Neuronal stem cell (in vitro differentiated cells): ENCODE measurements at regions not wholly inside any gene's neighbourhood (a gene's known extent, or its start where the extent isn't known, plus 50 kb on each side); places are given as distances from the start of the nearest gene placed in this dataset.

Source experiments
- DNase-seq: peaks from one replicate; pipeline ENCODE4 v3.0.0-alpha.2; 2013; ENCODE audit warnings: low spot score
- H2AFZ ChIP-seq: one replicate; pipeline ENCODE4 v1.6.1; 2013; ENCODE audit warnings: mild to moderate bottlenecking, low read length, inconsistent platforms
- H2AK5ac ChIP-seq: 2 replicates; pipeline ENCODE4 v1.6.1; 2013; ENCODE audit warnings: low read depth, mild to moderate bottlenecking, inconsistent platforms, low read length, moderate library complexity, mixed read lengths
- H2BK120ac ChIP-seq: 2 replicates; pipeline ENCODE4 v1.6.1; 2013; ENCODE audit warnings: low read depth, mild to moderate bottlenecking, inconsistent platforms, low read length, moderate library complexity, mixed read lengths
- H2BK12ac ChIP-seq: one replicate; pipeline ENCODE4 v1.6.1; 2013; ENCODE audit warnings: low read length, inconsistent platforms
- H2BK15ac ChIP-seq: 2 replicates; pipeline ENCODE4 v1.6.1; 2013; ENCODE audit warnings: mild to moderate bottlenecking, low read length, inconsistent platforms, mixed read lengths
- H2BK5ac ChIP-seq: one replicate; pipeline ENCODE4 v1.6.1; 2013; ENCODE audit warnings: inconsistent platforms, mild to moderate bottlenecking, low read length, moderate library complexity
- H3K14ac ChIP-seq: one replicate; pipeline ENCODE4 v1.6.1; 2013; ENCODE audit warnings: low read length, inconsistent platforms
- H3K18ac ChIP-seq: 2 replicates; pipeline ENCODE4 v1.6.1; 2013; ENCODE audit warnings: low read length, inconsistent platforms
- H3K23ac ChIP-seq: 2 replicates; pipeline ENCODE4 v1.6.1; 2013; ENCODE audit warnings: low read depth, mild to moderate bottlenecking, mixed read lengths, low read length, inconsistent platforms; ENCODE audit not compliant: poor library complexity
- H3K27ac ChIP-seq: replicated peaks from 3 replicates; pipeline ENCODE4 v1.5.1; 2013; ENCODE audit warnings: low read length, inconsistent platforms
- H3K27me3 ChIP-seq, 3 experiments: 2 replicates each; pipeline ENCODE4 v1.6.1; 2013; ENCODE audit warnings: low read length in 3 of 3, mild to moderate bottlenecking in 2 of 3, inconsistent platforms in 1 of 3, low read depth in 1 of 3, mixed read lengths in 1 of 3, moderate library complexity in 1 of 3; ENCODE audit not compliant: control insufficient read depth in 3 of 3, insufficient read depth in 3 of 3
- H3K36me3 ChIP-seq, 2 donors: replicated peaks in 1 of 2; 2 replicates each; pipeline ENCODE4 v1.6.1; 2013; ENCODE audit warnings: low read length in 2 of 2; ENCODE audit not compliant: control insufficient read depth in 2 of 2, insufficient read depth in 2 of 2
- H3K4ac ChIP-seq: 2 replicates; pipeline ENCODE4 v1.6.1; 2013; ENCODE audit warnings: inconsistent platforms, mild to moderate bottlenecking, low read length, moderate library complexity
- H3K4me1 ChIP-seq, 2 donors: 1 replicate in 1 of 2; 2 replicates in 1 of 2; pipeline ENCODE4 v1.6.1; 2013; ENCODE audit warnings: low read length in 2 of 2, low read depth in 1 of 2; ENCODE audit not compliant: control insufficient read depth in 2 of 2, insufficient read depth in 1 of 2
- H3K4me2 ChIP-seq: one replicate; pipeline ENCODE4 v1.6.1; 2013; ENCODE audit warnings: mild to moderate bottlenecking, low read length, inconsistent platforms; ENCODE audit not compliant: insufficient read depth, poor library complexity, severe bottlenecking
- H3K4me3 ChIP-seq, 2 donors: 2 replicates each; pipeline ENCODE4 v1.5.1; 2013; ENCODE audit warnings: low read length in 2 of 2, mild to moderate bottlenecking in 2 of 2, inconsistent platforms in 1 of 2, moderate library complexity in 1 of 2
- H3K79me1 ChIP-seq: one replicate; pipeline ENCODE4 v1.6.1; 2013; ENCODE audit warnings: low read depth, mild to moderate bottlenecking, inconsistent platforms, low read length, moderate library complexity
- H3K9ac ChIP-seq: one replicate; pipeline ENCODE4 v1.6.1; 2013; ENCODE audit warnings: mild to moderate bottlenecking, low read depth, low read length, inconsistent platforms; ENCODE audit not compliant: poor library complexity
- H3K9me3 ChIP-seq, 2 donors: replicated peaks in 1 of 2; 2 replicates each; pipeline versions ENCODE3 to v1.6.1; 2013; ENCODE audit warnings: low read length in 2 of 2, mild to moderate bottlenecking in 2 of 2, inconsistent platforms in 1 of 2, low read depth in 1 of 2, mixed read lengths in 1 of 2, moderate library complexity in 1 of 2; ENCODE audit not compliant: control insufficient read depth in 2 of 2, insufficient read depth in 1 of 2
- H4K8ac ChIP-seq: one replicate; pipeline ENCODE4 v1.6.1; 2013; ENCODE audit warnings: low read depth, mild to moderate bottlenecking, inconsistent platforms, low read length, moderate library complexity
- H4K91ac ChIP-seq: one replicate; pipeline ENCODE4 v1.6.1; 2013; ENCODE audit warnings: low read length, low read depth, mild to moderate bottlenecking, inconsistent platforms; ENCODE audit not compliant: poor library complexity
- WGBS, 2 donors: extraction: QIAGEN DNeasy Blood & Tissue Kit; methylation state at CpG; one replicate each; pipeline ENCODE4 v1.1.7; 2013; ENCODE audit warnings: missing lambda C conversion rate in 2 of 2, mixed read lengths in 1 of 2; ENCODE audit not compliant: insufficient read length in 2 of 2, insufficient replicate concordance in 1 of 2; ENCODE audit errors: extremely low coverage in 2 of 2; 5-methylcytosine and 5-hydroxymethylcytosine counted together

DNA sequence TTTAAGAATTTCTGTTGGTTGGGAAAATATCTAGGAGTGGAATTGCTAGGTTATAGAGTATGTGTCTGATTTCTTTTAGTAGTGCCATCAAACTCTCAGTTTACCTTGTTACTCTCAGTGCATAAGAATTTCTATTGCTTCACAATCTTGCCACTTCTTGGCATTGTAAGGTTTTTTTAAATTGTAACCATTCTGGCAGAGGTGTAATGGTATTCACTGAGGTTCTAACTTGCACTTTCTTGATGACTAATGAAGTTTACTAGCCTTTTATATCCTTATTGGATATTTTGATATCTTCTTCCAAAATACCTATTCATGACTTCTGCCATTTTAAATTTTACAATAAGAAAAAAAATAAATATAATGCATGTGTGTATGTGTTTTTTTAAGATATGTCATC lies 478.0 kb downstream of the NAV3 start:
- Histone ChIP-seq H2BK5ac (no peak overlapping the region), H3K9me3 (peaks cover 0 to 6% of the 10 kb centered on the region in 2 donors), H3K4me3 (no peak overlapping the region), H3K36me3 (no peaks in the 10 kb centered on the region), H3K18ac (no peak overlapping the region), H3K4me2 (no peak overlapping the region), H3K79me1 (no peaks in the 10 kb centered on the region), H3K9ac (no peak overlapping the region), H2BK15ac (no peak overlapping the region), H3K27me3 (no peaks in the 10 kb centered on the region), H4K8ac (no peak overlapping the region), H2BK120ac (no peak overlapping the region), H2AK5ac (no peak overlapping the region), H3K27ac (no peak overlapping the region), H2AFZ (no peak overlapping the region), H3K4me1 (no peaks in the 10 kb centered on the region), H3K14ac (no peak overlapping the region), H3K4ac (no peak overlapping the region), H4K91ac (no peak overlapping the region), H2BK12ac (no peak overlapping the region), H3K23ac (no peak overlapping the region)
- DNase-seq = no peak

- no peak overlapping the region for H3K4ac ChIP-seq
- no peak overlapping the region for H3K9ac ChIP-seq
- no peak overlapping the region for H3K27ac ChIP-seq
- WGBS, 2 donors = no CpG with 5 or more reads among the region's 3 CpGs
- no peak overlapping the region for H2AFZ ChIP-seq
- no peaks in the 10 kb centered on the region for H3K9me3 ChIP-seq
- H3K14ac ChIP-seq = no peak overlapping the region
- no peak overlapping the region for H4K91ac ChIP-seq
- no peaks in the 10 kb centered on the region for H3K36me3 ChIP-seq
- H3K79me1 ChIP-seq = no peaks in the 10 kb centered on the region
- H2BK12ac ChIP-seq = no peak overlapping the region
- H2BK120ac ChIP-seq = no peak overlapping the region
- no peaks in the 10 kb centered on the region for H3K27me3 ChIP-seq
- no peak overlapping the region for H2AK5ac ChIP-seq
- no peak overlapping the region for H3K23ac ChIP-seq
- no peak overlapping the region for H4K8ac ChIP-seq
- DNase-seq = no peak
- no peak overlapping the region for H2BK5ac ChIP-seq
- no peak overlapping the region for H2BK15ac ChIP-seq
- no peak overlapping the region for H3K4me2 ChIP-seq
- peaks cover 2 to 3% of the 10 kb centered on the region in 2 donors for H3K4me1 ChIP-seq
- no peak overlapping the region for H3K18ac ChIP-seq
- no peak overlapping the region for H3K4me3 ChIP-seq
These were observed 484.3 kb downstream of the NAV3 start for GRCh38 chr12:78315028-78315427.

- no peaks in the 10 kb centered on the region for H3K79me1 ChIP-seq
- H3K4me2 ChIP-seq = no peak overlapping the region
- peak overlapping the region; percentile 24 for H2AFZ ChIP-seq
- no peak overlapping the region for H2BK120ac ChIP-seq
- H3K9ac ChIP-seq = no peak overlapping the region
- no peaks in the 10 kb centered on the region for H3K9me3 ChIP-seq
- no peaks in the 10 kb centered on the region for H3K36me3 ChIP-seq
- H4K91ac ChIP-seq = no peak overlapping the region
- H3K4me1 ChIP-seq = peaks cover 2 to 3% of the 10 kb centered on the region in 2 donors
- no peaks in the 10 kb centered on the region for H3K27me3 ChIP-seq
- no peak overlapping the region for H3K4me3 ChIP-seq
- H2AK5ac ChIP-seq = no peak overlapping the region
- H3K27ac ChIP-seq = no peak overlapping the region
- DNase-seq = no peak
- H3K18ac ChIP-seq = no peak overlapping the region
- no peak overlapping the region for H2BK12ac ChIP-seq
- no peak overlapping the region for H2BK15ac ChIP-seq
- no peak overlapping the region for H3K23ac ChIP-seq
- H3K4ac ChIP-seq = no peak overlapping the region
- no peak overlapping the region for H3K14ac ChIP-seq
- no peak overlapping the region for H2BK5ac ChIP-seq
- no peak overlapping the region for H4K8ac ChIP-seq
- WGBS, 2 donors = no CpG with 5 or more reads among the region's 4 CpGs
These were observed 485.4 kb downstream of the NAV3 start for GRCh38 chr12:78316136-78316535.

- Histone ChIP-seq H3K9me3 (no peaks in the 10 kb centered on the region), H3K4me2 (no peak overlapping the region), H2BK12ac (no peak overlapping the region), H3K27ac (no peak overlapping the region), H2BK5ac (no peak overlapping the region), H3K9ac (no peak overlapping the region), H2BK120ac (no peak overlapping the region), H3K27me3 (no peaks in the 10 kb centered on the region), H4K91ac (no peak overlapping the region), H2AK5ac (no peak overlapping the region), H3K4me3 (no peak overlapping the region), H3K18ac (no peak overlapping the region), H3K4ac (no peak overlapping the region), H3K4me1 (peaks cover 2 to 3% of the 10 kb centered on the region in 2 donors), H3K36me3 (no peaks in the 10 kb centered on the region), H3K23ac (no peak overlapping the region), H4K8ac (no peak overlapping the region), H3K79me1 (no peaks in the 10 kb centered on the region), H2BK15ac (no peak overlapping the region), H2AFZ (no peak overlapping the region), H3K14ac (no peak overlapping the region)
- no peak for DNase-seq
- no CpG with 5 or more reads among the region's 2 CpGs for WGBS, 2 donors
These were observed 486.2 kb downstream of the NAV3 start for GRCh38 chr12:78316631-78317468.
